ENCODE measurements at regions not wholly inside any gene's neighbourhood (a gene's known extent, or its start where the extent isn't known, plus 50 kb on each side); places are given as distances from the start of the nearest gene placed in this dataset.

- no peaks in the 10 kb centered on the region for H3K9me3 ChIP-seq
- intact Hi-C loops (cut with DNase I) = no loop called here
- H3K4me3 ChIP-seq = no peak overlapping the region
- no peak for TF ChIP-seq POLR2A (IDR thresholded peaks at IDR 0.05)
- H3K4me1 ChIP-seq = no peaks in the 10 kb centered on the region
- no peak for ATAC-seq
- no peaks in the 10 kb centered on the region for H3K27me3 ChIP-seq
- no peak overlapping the region for H3K27ac ChIP-seq
- no peaks in the 10 kb centered on the region for H3K36me3 ChIP-seq (replicated peaks in 1 of 2; ENCODE audit: insufficient read depth in 1 of 2, low read depth in 2 of 2)
- DNase-seq = no peak
Measured at GRCh38 chr1:56034222-56034621, 545.1 kb downstream of the PLPP3 start.

- H3K27me3 ChIP-seq = no peaks in the 10 kb centered on the region
- H3K27ac ChIP-seq = no peak overlapping the region
- no peaks in the 10 kb centered on the region for H3K4me1 ChIP-seq
- DNase-seq (no peak), ATAC-seq (no peak)
- TF ChIP-seq, protein P1, sequence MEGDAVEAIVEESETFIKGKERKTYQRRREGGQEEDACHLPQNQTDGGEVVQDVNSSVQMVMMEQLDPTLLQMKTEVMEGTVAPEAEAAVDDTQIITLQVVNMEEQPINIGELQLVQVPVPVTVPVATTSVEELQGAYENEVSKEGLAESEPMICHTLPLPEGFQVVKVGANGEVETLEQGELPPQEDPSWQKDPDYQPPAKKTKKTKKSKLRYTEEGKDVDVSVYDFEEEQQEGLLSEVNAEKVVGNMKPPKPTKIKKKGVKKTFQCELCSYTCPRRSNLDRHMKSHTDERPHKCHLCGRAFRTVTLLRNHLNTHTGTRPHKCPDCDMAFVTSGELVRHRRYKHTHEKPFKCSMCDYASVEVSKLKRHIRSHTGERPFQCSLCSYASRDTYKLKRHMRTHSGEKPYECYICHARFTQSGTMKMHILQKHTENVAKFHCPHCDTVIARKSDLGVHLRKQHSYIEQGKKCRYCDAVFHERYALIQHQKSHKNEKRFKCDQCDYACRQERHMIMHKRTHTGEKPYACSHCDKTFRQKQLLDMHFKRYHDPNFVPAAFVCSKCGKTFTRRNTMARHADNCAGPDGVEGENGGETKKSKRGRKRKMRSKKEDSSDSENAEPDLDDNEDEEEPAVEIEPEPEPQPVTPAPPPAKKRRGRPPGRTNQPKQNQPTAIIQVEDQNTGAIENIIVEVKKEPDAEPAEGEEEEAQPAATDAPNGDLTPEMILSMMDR (IDR thresholded peaks at IDR 0.05) = no peak
- TF ChIP-seq POLR2A (IDR thresholded peaks at IDR 0.05) = no peak
- WGBS, 2 donors = 71 to 90% methylated on average over 3 of the region's 3 CpGs
- H3K36me3 ChIP-seq (replicated peaks in 1 of 2; ENCODE audit: insufficient read depth in 1 of 2, low read depth in 2 of 2) = no peaks in the 10 kb centered on the region
- H3K4me3 ChIP-seq = no peak overlapping the region
- intact Hi-C loops (cut with DNase I) = no loop called here
- no peaks in the 10 kb centered on the region for H3K9me3 ChIP-seq
Measured at GRCh38 chr1:56033321-56034037, 545.9 kb downstream of the PLPP3 start.

DNA sequence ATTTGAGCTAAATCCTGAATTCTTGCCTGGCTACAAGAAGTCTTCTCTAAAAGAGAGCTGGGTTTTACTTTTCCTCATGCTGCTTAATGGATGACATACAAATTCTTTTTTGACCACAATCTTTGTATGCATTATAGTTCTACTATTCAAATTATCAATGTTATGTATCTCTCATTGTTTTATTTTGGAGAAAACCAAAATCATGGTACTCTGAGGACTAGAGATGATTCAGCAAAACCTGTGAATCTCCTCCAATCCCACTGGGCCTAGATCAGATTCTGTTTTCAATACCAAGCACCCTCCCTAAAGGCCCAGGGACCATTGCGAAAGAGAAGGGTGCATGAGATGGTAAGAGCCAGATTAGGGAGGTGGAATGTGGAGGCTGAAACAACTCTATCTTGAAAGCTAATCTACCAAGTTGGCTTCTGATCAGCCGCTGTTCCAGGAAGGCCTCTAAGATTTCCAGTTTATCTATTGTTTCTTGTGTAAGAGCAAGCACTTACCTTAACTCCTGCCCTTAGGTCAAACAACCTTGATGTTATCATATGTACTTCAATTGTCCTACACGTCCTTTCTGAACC lies 547.2 kb downstream of the PLPP3 start:
- TF ChIP-seq POLR2A (IDR thresholded peaks at IDR 0.05) = no peak
- TF ChIP-seq, protein P1 (IDR thresholded peaks at IDR 0.05) = no peak
- DNase-seq (no peak), ATAC-seq (no peak)
- intact Hi-C loops (cut with DNase I) = no loop called here
- 71 to 80% methylated on average over 3 of the region's 3 CpGs for WGBS, 2 donors
- Histone ChIP-seq H3K9me3 (no peaks in the 10 kb centered on the region), H3K27me3 (no peaks in the 10 kb centered on the region), H3K36me3 (replicated peaks in 1 of 2; ENCODE audit: insufficient read depth in 1 of 2, low read depth in 2 of 2) (no peaks in the 10 kb centered on the region), H3K4me3 (no peak overlapping the region), H3K27ac (no peak overlapping the region), H3K4me1 (no peaks in the 10 kb centered on the region)

GRCh38 chr1:56031001-56031400 lies 548.4 kb downstream of the PLPP3 start:
- Histone ChIP-seq H3K4me3 (no peak overlapping the region), H3K27me3 (no peaks in the 10 kb centered on the region), H3K27ac (no peak overlapping the region), H3K4me1 (no peaks in the 10 kb centered on the region), H3K9me3 (no peaks in the 10 kb centered on the region), H3K36me3 (replicated peaks in 1 of 2; ENCODE audit: insufficient read depth in 1 of 2, low read depth in 2 of 2) (no peaks in the 10 kb centered on the region)
- ATAC-seq (no peak), DNase-seq (no peak)
- 90 to 92% methylated on average over 3 of the region's 3 CpGs for WGBS, 2 donors
- no peak for TF ChIP-seq POLR2A (IDR thresholded peaks at IDR 0.05)
- TF ChIP-seq, protein P1 (IDR thresholded peaks at IDR 0.05) = no peak
- intact Hi-C loops (cut with DNase I) = no loop called here

GRCh38 chr1:56029319-56030003 lies 549.9 kb downstream of the PLPP3 start:
- TF ChIP-seq, protein P1 (IDR thresholded peaks at IDR 0.05) = peak in 3 of 7 experiments; percentile 14 to 39 (median 37)
- no peak for TF ChIP-seq POLR2A (IDR thresholded peaks at IDR 0.05)
- H3K4me1 ChIP-seq = no peaks in the 10 kb centered on the region
- no peak overlapping the region for H3K27ac ChIP-seq
- no peaks in the 10 kb centered on the region for H3K36me3 ChIP-seq (replicated peaks in 1 of 2; ENCODE audit: insufficient read depth in 1 of 2, low read depth in 2 of 2)
- intact Hi-C loops (cut with DNase I) = no loop called here
- no peak overlapping the region for H3K4me3 ChIP-seq
- no peaks in the 10 kb centered on the region for H3K9me3 ChIP-seq
- WGBS, 2 donors = 10 to 19% methylated on average over 4 of the region's 4 CpGs
- no peak for ATAC-seq
- peak in 3 of 4 donors; percentile 9 to 25 (median 10) for DNase-seq
- H3K27me3 ChIP-seq = no peaks in the 10 kb centered on the region
